ENCODE measurements at regions not wholly inside any gene's neighbourhood (a gene's known extent, or its start where the extent isn't known, plus 50 kb on each side); places are given as distances from the start of the nearest gene placed in this dataset.
A peak's percentile ranks its signal among the peaks of the same experiment; 100 is the strongest.
"Not testable (repeated sequence)": the region's sequence is repeated elsewhere in the genome, so short reads cannot be mapped to it uniquely, and the experiment has no call there.

- intact Hi-C loops (cut with DNase I, micrococcal nuclease), result no loop called here
- H3K4me3 Mint-ChIP-seq, result no peak overlapping the region
- no peaks in the 10 kb centered on the region for H3K9me3 Mint-ChIP-seq (ENCODE audit: low read depth)
- DNase-seq (no peak), ATAC-seq (no peak)
- ChIA-PET CTCF (interaction anchor here (0.7 to 1.0 kb wide), 2 partner anchors 10 to 1544 kb away, joined by 3 read pairs; no protein-coding TSS in a partner anchor), POLR2A (no interaction called here)
- H3K4me1 Mint-ChIP-seq, result no peaks in the 10 kb centered on the region
- H3K27ac Mint-ChIP-seq, result no peak overlapping the region
- no peaks in the 10 kb centered on the region for H3K27me3 Mint-ChIP-seq
- no peaks in the 10 kb centered on the region for H3K36me3 Mint-ChIP-seq (ENCODE audit: low read depth)
Observed at GRCh38 chr2:163171786-163172530, 333.4 kb upstream of the KCNH7 start.

GRCh38 chr2:163157891-163158496, 319.4 kb upstream of the KCNH7 start:
- Mint-ChIP-seq H3K4me1 (no peaks in the 10 kb centered on the region), H3K36me3 (ENCODE audit: low read depth) (no peaks in the 10 kb centered on the region), H3K27me3 (peaks cover 2% of the 10 kb centered on the region), H3K27ac (no peak overlapping the region), H3K4me3 (no peak overlapping the region), H3K9me3 (ENCODE audit: low read depth) (no peaks in the 10 kb centered on the region)
- intact Hi-C loops (cut with DNase I, micrococcal nuclease), result no loop called here
- POLR2A ChIA-PET, result no interaction called here
- ATAC-seq (no peak), DNase-seq (no peak)
- CTCF ChIA-PET, result no interaction called here

GRCh38 chr2:163157411-163157810, 318.8 kb upstream of the KCNH7 start:
- POLR2A ChIA-PET, result no interaction called here
- ATAC-seq, result no peak
- intact Hi-C loops (cut with DNase I, micrococcal nuclease), result no loop called here
- DNase-seq, result no peak
- Mint-ChIP-seq H3K4me1 (no peaks in the 10 kb centered on the region), H3K27me3 (peaks cover 2% of the 10 kb centered on the region), H3K9me3 (ENCODE audit: low read depth) (no peaks in the 10 kb centered on the region), H3K27ac (no peak overlapping the region), H3K4me3 (no peak overlapping the region), H3K36me3 (ENCODE audit: low read depth) (no peaks in the 10 kb centered on the region)
- CTCF ChIA-PET, result no interaction called here

GRCh38 chr2:163155925-163156324, 317.4 kb upstream of the KCNH7 start:
- no peak for ATAC-seq
- Mint-ChIP-seq H3K9me3 (ENCODE audit: low read depth) (no peaks in the 10 kb centered on the region), H3K27me3 (peaks cover 2% of the 10 kb centered on the region), H3K27ac (no peak overlapping the region), H3K4me3 (no peak overlapping the region), H3K36me3 (ENCODE audit: low read depth) (no peaks in the 10 kb centered on the region), H3K4me1 (no peaks in the 10 kb centered on the region)
- intact Hi-C loops (cut with DNase I, micrococcal nuclease), result no loop called here
- ChIA-PET POLR2A (no interaction called here), CTCF (interaction anchor here (0.6 kb wide), 1 partner anchor 397 kb away, joined by 4 read pairs; no protein-coding TSS in a partner anchor)
- DNase-seq, result no peak

- POLR2A ChIA-PET, result no interaction called here
- H3K27ac Mint-ChIP-seq, result no peak overlapping the region
- no peaks in the 10 kb centered on the region for H3K4me1 Mint-ChIP-seq
- DNase-seq, result peak; percentile 3
- H3K27me3 Mint-ChIP-seq, result peaks cover 2% of the 10 kb centered on the region
- no peaks in the 10 kb centered on the region for H3K9me3 Mint-ChIP-seq (ENCODE audit: low read depth)
- H3K4me3 Mint-ChIP-seq, result no peak overlapping the region
- CTCF ChIA-PET, result interaction anchor here (0.6 to 1.3 kb wide), 2 partner anchors 27 to 398 kb away, joined by 3 to 4 read pairs; no protein-coding TSS in a partner anchor
- no peak for ATAC-seq
- intact Hi-C loops (cut with DNase I, micrococcal nuclease), result no loop called here
- no peaks in the 10 kb centered on the region for H3K36me3 Mint-ChIP-seq (ENCODE audit: low read depth)
Observed at GRCh38 chr2:163155279-163155883, 316.8 kb upstream of the KCNH7 start.

GRCh38 chr2:163142618-163143017, 304.1 kb upstream of the KCNH7 start:
- CTCF ChIA-PET, result interaction anchor here (0.7 kb wide), 1 partner anchor 14 kb away, joined by 3 read pairs; no protein-coding TSS in a partner anchor
- H3K27me3 Mint-ChIP-seq, result no peaks in the 10 kb centered on the region
- H3K4me1 Mint-ChIP-seq, result no peaks in the 10 kb centered on the region
- no peak overlapping the region for H3K27ac Mint-ChIP-seq
- no peak for ATAC-seq
- H3K9me3 Mint-ChIP-seq (ENCODE audit: low read depth), result peaks cover 7% of the 10 kb centered on the region
- DNase-seq, result no peak
- H3K36me3 Mint-ChIP-seq (ENCODE audit: low read depth), result no peaks in the 10 kb centered on the region
- H3K4me3 Mint-ChIP-seq, result no peak overlapping the region
- POLR2A ChIA-PET, result no interaction called here
- intact Hi-C loops (cut with DNase I, micrococcal nuclease), result no loop called here

- no peaks in the 10 kb centered on the region for H3K4me1 Mint-ChIP-seq
- no peak overlapping the region for H3K4me3 Mint-ChIP-seq
- intact Hi-C loops (cut with DNase I, micrococcal nuclease), result no loop called here
- POLR2A ChIA-PET, result no interaction called here
- DNase-seq (no peak), ATAC-seq (no peak)
- no peak overlapping the region for H3K27ac Mint-ChIP-seq
- CTCF ChIA-PET, result interaction anchor here (0.6 kb wide), 1 partner anchor 357 kb away, joined by 3 read pairs; no protein-coding TSS in a partner anchor
- H3K36me3 Mint-ChIP-seq (ENCODE audit: low read depth), result no peaks in the 10 kb centered on the region
- peaks cover 4% of the 10 kb centered on the region for H3K9me3 Mint-ChIP-seq (ENCODE audit: low read depth)
- no peaks in the 10 kb centered on the region for H3K27me3 Mint-ChIP-seq
Observed at GRCh38 chr2:163138947-163139346, 300.4 kb upstream of the KCNH7 start.

- Mint-ChIP-seq H3K4me3 (no peak overlapping the region), H3K9me3 (ENCODE audit: low read depth) (peaks cover 3% of the 10 kb centered on the region), H3K27ac (no peak overlapping the region), H3K4me1 (no peaks in the 10 kb centered on the region), H3K27me3 (no peaks in the 10 kb centered on the region), H3K36me3 (ENCODE audit: low read depth) (no peaks in the 10 kb centered on the region)
- intact Hi-C loops (cut with DNase I, micrococcal nuclease), result no loop called here
- no peak for DNase-seq
- ATAC-seq, result no peak
- ChIA-PET POLR2A (no interaction called here), CTCF (interaction anchor here (0.6 kb wide), 1 partner anchor 24 kb away, joined by 3 read pairs; no protein-coding TSS in a partner anchor)
Observed at GRCh38 chr2:163135256-163135655, 296.7 kb upstream of the KCNH7 start.

- no peak overlapping the region for H3K4me3 Mint-ChIP-seq
- H3K36me3 Mint-ChIP-seq (ENCODE audit: low read depth), result no peaks in the 10 kb centered on the region
- peaks cover under 1% of the 10 kb centered on the region for H3K9me3 Mint-ChIP-seq (ENCODE audit: low read depth)
- H3K4me1 Mint-ChIP-seq, result no peaks in the 10 kb centered on the region
- no peaks in the 10 kb centered on the region for H3K27me3 Mint-ChIP-seq
- H3K27ac Mint-ChIP-seq, result no peak overlapping the region
- ChIA-PET CTCF (no interaction called here), POLR2A (no interaction called here)
- no peak for DNase-seq
- no peak for ATAC-seq
- intact Hi-C loops (cut with DNase I, micrococcal nuclease), result loop anchor here in 1 of 2 experiments (5.0 kb wide), 1 partner anchor 241 kb away; no protein-coding TSS in a partner anchor
Observed at GRCh38 chr2:163133602-163134001, 295.0 kb upstream of the KCNH7 start.

GRCh38 chr2:163132850-163133249, 294.3 kb upstream of the KCNH7 start:
- DNase-seq, result no peak
- no peak for ATAC-seq
- Mint-ChIP-seq H3K9me3 (ENCODE audit: low read depth) (no peaks in the 10 kb centered on the region), H3K27me3 (no peaks in the 10 kb centered on the region), H3K4me3 (no peak overlapping the region), H3K36me3 (ENCODE audit: low read depth) (no peaks in the 10 kb centered on the region), H3K4me1 (no peaks in the 10 kb centered on the region), H3K27ac (no peak overlapping the region)
- ChIA-PET POLR2A (no interaction called here), CTCF (interaction anchor here (0.7 kb wide), 1 partner anchor 736 kb away, joined by 3 read pairs; no protein-coding TSS in a partner anchor)
- intact Hi-C loops (cut with DNase I, micrococcal nuclease), result loop anchor here (1.0 to 5.0 kb wide), 2 partner anchors 241 to 243 kb away; no protein-coding TSS in a partner anchor

- not testable (repeated sequence) for H3K27ac Mint-ChIP-seq
- intact Hi-C loops (cut with DNase I, micrococcal nuclease), result loop anchor here (1.0 to 5.0 kb wide), 2 partner anchors 240 to 242 kb away; no protein-coding TSS in a partner anchor
Observed at GRCh38 chr2:163132207-163132606, 293.6 kb upstream of the KCNH7 start.

More at GRCh38 chr2:163132207-163132606, 293.6 kb upstream of the KCNH7 start:
- H3K27me3 Mint-ChIP-seq; H3K4me1 Mint-ChIP-seq; H3K4me3 Mint-ChIP-seq; POLR2A ChIA-PET; H3K36me3 Mint-ChIP-seq (ENCODE audit: low read depth); ATAC-seq; DNase-seq; H3K9me3 Mint-ChIP-seq (ENCODE audit: low read depth): not testable (repeated sequence)
- CTCF ChIA-PET, result interaction anchor here (0.7 kb wide), 1 partner anchor 737 kb away, joined by 3 read pairs; no protein-coding TSS in a partner anchor
